ENCODE measurements at regions not wholly inside any gene's neighbourhood (a gene's known extent, or its start where the extent isn't known, plus 50 kb on each side); places are given as distances from the start of the nearest gene placed in this dataset.

DNA sequence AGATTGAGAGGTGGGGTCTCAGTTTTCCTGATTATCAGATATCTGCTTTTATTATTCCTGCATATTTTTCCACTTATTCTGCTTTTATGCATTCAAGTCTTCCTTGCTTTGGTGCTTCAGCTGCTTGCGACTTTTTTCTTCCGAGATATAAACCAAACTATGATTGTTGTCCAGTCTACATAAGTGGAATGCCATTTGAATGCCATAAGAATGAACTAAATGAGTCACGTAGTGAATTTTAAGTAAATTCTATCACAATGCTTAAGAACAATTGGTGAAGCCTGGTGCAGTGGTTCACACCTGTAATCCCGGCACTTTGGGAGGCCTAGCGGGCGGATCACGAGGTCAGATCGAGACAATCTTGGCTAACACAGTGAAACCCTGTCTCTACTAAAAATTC is 189.1 kb downstream of the PCDH18 start:
- H3K4me3 ChIP-seq (ENCODE audit: low read depth, low read length, poor library complexity, severe bottlenecking), result no peak overlapping the region
- TF ChIP-seq EZH2 (IDR thresholded peaks at IDR 0.05; ENCODE audit: borderline replicate concordance, low read depth, low read length, poor library complexity, severe bottlenecking), result no peak
- TF ChIP-seq, protein P1, sequence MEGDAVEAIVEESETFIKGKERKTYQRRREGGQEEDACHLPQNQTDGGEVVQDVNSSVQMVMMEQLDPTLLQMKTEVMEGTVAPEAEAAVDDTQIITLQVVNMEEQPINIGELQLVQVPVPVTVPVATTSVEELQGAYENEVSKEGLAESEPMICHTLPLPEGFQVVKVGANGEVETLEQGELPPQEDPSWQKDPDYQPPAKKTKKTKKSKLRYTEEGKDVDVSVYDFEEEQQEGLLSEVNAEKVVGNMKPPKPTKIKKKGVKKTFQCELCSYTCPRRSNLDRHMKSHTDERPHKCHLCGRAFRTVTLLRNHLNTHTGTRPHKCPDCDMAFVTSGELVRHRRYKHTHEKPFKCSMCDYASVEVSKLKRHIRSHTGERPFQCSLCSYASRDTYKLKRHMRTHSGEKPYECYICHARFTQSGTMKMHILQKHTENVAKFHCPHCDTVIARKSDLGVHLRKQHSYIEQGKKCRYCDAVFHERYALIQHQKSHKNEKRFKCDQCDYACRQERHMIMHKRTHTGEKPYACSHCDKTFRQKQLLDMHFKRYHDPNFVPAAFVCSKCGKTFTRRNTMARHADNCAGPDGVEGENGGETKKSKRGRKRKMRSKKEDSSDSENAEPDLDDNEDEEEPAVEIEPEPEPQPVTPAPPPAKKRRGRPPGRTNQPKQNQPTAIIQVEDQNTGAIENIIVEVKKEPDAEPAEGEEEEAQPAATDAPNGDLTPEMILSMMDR (conservative IDR thresholded peaks at IDR 0.05; ENCODE audit: low read depth, low read length), result no peak
- H3K36me3 ChIP-seq (ENCODE audit: insufficient read depth, low read length, poor library complexity, severe bottlenecking), result no peaks in the 10 kb centered on the region
- no peak overlapping the region for H3K27ac ChIP-seq (ENCODE audit: low read depth, low read length, poor library complexity, severe bottlenecking)
- H3K4me1 ChIP-seq (ENCODE audit: insufficient read depth, low read length, poor library complexity, severe bottlenecking), result no peaks in the 10 kb centered on the region
- no peaks in the 10 kb centered on the region for H3K27me3 ChIP-seq (replicated peaks; ENCODE audit: insufficient read depth, low read depth, low read length, poor library complexity)
- ChIA-PET CTCF (no interaction called here), POLR2A (ENCODE audit: low non-redundant PET) (no interaction called here)
- no peaks in the 10 kb centered on the region for H3K9me3 ChIP-seq (ENCODE audit: low read depth, low read length, poor library complexity, severe bottlenecking)
- intact Hi-C loops (cut with micrococcal nuclease; ENCODE audit: unreplicated experiment), result no loop called here
- no peak for DNase-seq (ENCODE audit: low spot score)
- BruUV-seq (replicated peaks), result no TSS peak

DNA sequence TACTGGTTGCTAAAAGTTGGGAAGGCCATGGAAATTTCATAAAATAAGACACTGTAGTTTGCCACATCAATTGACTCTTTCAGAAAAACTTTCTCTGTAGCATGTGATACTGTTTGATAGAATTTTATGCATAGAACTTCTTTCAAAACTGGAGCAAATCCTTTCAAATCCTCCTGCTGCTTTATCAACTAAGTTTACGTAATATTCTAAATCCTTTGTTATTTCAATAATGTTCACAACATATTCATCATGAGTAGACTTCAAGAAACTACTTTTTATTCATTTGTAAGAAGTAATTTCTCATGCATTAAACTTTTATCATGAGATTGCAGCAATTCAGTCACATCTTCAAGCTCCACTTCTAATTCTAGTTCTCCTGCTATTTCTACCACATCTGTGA is 199.3 kb downstream of the PCDH18 start:
- DNase-seq (ENCODE audit: low spot score), result no peak
- intact Hi-C loops (cut with micrococcal nuclease; ENCODE audit: unreplicated experiment), result no loop called here
- Histone ChIP-seq H3K4me3 (ENCODE audit: low read depth, low read length, poor library complexity, severe bottlenecking) (no peak overlapping the region), H3K27ac (ENCODE audit: low read depth, low read length, poor library complexity, severe bottlenecking) (no peak overlapping the region), H3K27me3 (replicated peaks; ENCODE audit: insufficient read depth, low read depth, low read length, poor library complexity) (no peaks in the 10 kb centered on the region), H3K9me3 (ENCODE audit: low read depth, low read length, poor library complexity, severe bottlenecking) (no peaks in the 10 kb centered on the region), H3K36me3 (ENCODE audit: insufficient read depth, low read length, poor library complexity, severe bottlenecking) (no peaks in the 10 kb centered on the region), H3K4me1 (ENCODE audit: insufficient read depth, low read length, poor library complexity, severe bottlenecking) (no peaks in the 10 kb centered on the region)
- TF ChIP-seq, protein P1 (conservative IDR thresholded peaks at IDR 0.05; ENCODE audit: low read depth, low read length), result no peak
- no peak for TF ChIP-seq EZH2 (IDR thresholded peaks at IDR 0.05; ENCODE audit: borderline replicate concordance, low read depth, low read length, poor library complexity, severe bottlenecking)
- ChIA-PET POLR2A (ENCODE audit: low non-redundant PET) (no interaction called here), CTCF (no interaction called here)
- no TSS peak for BruUV-seq (replicated peaks)

DNA sequence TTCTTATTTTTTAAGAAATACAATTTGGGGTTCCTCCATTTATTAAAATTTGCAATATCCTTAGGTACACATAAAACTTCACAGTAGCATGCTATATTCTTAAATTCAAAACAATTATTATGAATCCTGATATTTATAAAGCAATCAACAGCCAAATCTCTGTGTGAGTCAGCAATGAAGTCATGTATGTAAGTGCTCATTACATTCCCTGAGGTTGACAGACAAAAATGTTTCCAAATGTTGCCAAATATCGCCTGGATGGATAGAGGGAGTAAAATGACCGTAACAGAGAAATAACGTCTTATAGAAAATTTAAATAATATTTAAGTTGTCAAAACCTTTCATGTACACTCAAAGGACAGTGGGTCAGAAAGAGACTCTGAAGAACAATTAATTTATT is 220.0 kb downstream of the PCDH18 start:
- Histone ChIP-seq H3K4me1 (ENCODE audit: insufficient read depth, low read length, poor library complexity, severe bottlenecking) (peaks cover 11% of the 10 kb centered on the region), H3K27ac (ENCODE audit: low read depth, low read length, poor library complexity, severe bottlenecking) (no peak overlapping the region), H3K27me3 (replicated peaks; ENCODE audit: insufficient read depth, low read depth, low read length, poor library complexity) (no peaks in the 10 kb centered on the region), H3K36me3 (ENCODE audit: insufficient read depth, low read length, poor library complexity, severe bottlenecking) (no peaks in the 10 kb centered on the region), H3K9me3 (ENCODE audit: low read depth, low read length, poor library complexity, severe bottlenecking) (peaks cover 4% of the 10 kb centered on the region), H3K4me3 (ENCODE audit: low read depth, low read length, poor library complexity, severe bottlenecking) (no peak overlapping the region)
- intact Hi-C loops (cut with micrococcal nuclease; ENCODE audit: unreplicated experiment), result no loop called here
- no TSS peak for BruUV-seq (replicated peaks)
- no peak for DNase-seq (ENCODE audit: low spot score)
- ChIA-PET CTCF (no interaction called here), POLR2A (ENCODE audit: low non-redundant PET) (no interaction called here)
- TF ChIP-seq, protein P1 (conservative IDR thresholded peaks at IDR 0.05; ENCODE audit: low read depth, low read length), result no peak
- TF ChIP-seq EZH2 (IDR thresholded peaks at IDR 0.05; ENCODE audit: borderline replicate concordance, low read depth, low read length, poor library complexity, severe bottlenecking), result no peak

All from A673 (cell line).